ENCODE measurements at regions not wholly inside any gene's neighbourhood (a gene's known extent, or its start where the extent isn't known, plus 50 kb on each side); places are given as distances from the start of the nearest gene placed in this dataset.

DNA sequence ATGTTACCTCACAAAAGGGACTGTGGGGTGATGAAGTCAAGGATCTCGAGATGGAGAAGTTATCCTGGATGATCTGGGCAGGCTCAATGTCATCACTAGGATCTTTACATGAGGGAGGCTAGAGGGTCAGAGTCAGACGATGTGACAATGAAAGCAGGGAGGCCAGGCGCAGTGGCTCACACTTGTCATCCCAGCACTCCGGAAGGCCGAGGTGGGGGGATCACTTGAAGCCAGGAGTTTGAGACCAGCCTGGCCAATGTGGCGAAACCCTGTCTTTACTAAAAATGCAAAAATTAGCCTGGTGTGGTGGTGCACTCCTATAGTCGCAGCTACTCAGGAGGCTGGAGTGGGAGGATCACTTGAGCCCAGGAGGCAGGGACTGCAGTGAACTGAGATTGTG is 68.8 kb downstream of the TTLL2 start:
- no TSS peak for BruUV-seq (replicated peaks)
- H3K9me3 ChIP-seq (replicated peaks; ENCODE audit: control insufficient read depth, insufficient read depth, low read depth, low read length): no peaks in the 10 kb centered on the region
- DNase-seq (ENCODE audit: extremely low read depth in 1 of 4, low spot score in 3 of 4) (no peak), FAIRE-seq (no peak), ATAC-seq (no peak)
- no peak overlapping the region for H3K27ac ChIP-seq (ENCODE audit: extremely low read depth, low read depth, low read length)
- in situ Hi-C loops (cut with MboI) (no loop called here), intact Hi-C loops (cut with micrococcal nuclease) (no loop called here)
- CTCF ChIA-PET (ENCODE audit: low intra/inter-chr PET ratio): no interaction called here
- H4K20me1 ChIP-seq (replicated peaks; ENCODE audit: control insufficient read depth, insufficient read depth, low read length): 0 out of 2 replicates have a peak, but pooled peaks cover under 1% of the 10 kb centered on the region
- H3K4me3 ChIP-seq: no peak overlapping the region
- WGBS (ENCODE audit: insufficient coverage, low coverage, missing lambda C conversion rate): 3% methylated on average over 7 of the region's 7 CpGs
- H3K27me3 ChIP-seq (ENCODE audit: control insufficient read depth in 2 of 2, insufficient read depth in 2 of 2, low read length in 2 of 2): peaks cover 32 to 44% of the 10 kb centered on the region in 2 experiments
- H3K36me3 ChIP-seq (ENCODE audit: control insufficient read depth, insufficient read depth, low read length): no peaks in the 10 kb centered on the region
- H3K4me1 ChIP-seq (replicated peaks in 1 of 2; ENCODE audit: control insufficient read depth in 2 of 2, insufficient read depth in 2 of 2, low read length in 2 of 2): no peaks in the 10 kb centered on the region
- TF ChIP-seq TAF15 (IDR thresholded peaks at IDR 0.05; ENCODE audit: low read depth, low read length) (no peak), ZNF696 (CRISPR knock-in tag; conservative IDR thresholded peaks at IDR 0.05) (no peak), ATF1 (CRISPR knock-in tag; IDR thresholded peaks at IDR 0.05) (no peak), ATF1 (tag; IDR thresholded peaks at IDR 0.05) (no peak), SNIP1 (IDR thresholded peaks at IDR 0.05; ENCODE audit: low read depth) (no peak), SRSF9 (IDR thresholded peaks at IDR 0.05; ENCODE audit: borderline replicate concordance, low read depth, low read length) (no peak), ZNF354B (CRISPR knock-in tag; IDR thresholded peaks at IDR 0.05) (no peak), SMAD1 (IDR thresholded peaks at IDR 0.05; ENCODE audit: low read depth, low read length, partially characterized antibody) (no peak), HDAC1 (IDR thresholded peaks at IDR 0.05) (no peak), ZNF134 (CRISPR knock-in tag; conservative IDR thresholded peaks at IDR 0.05) (no peak), ZNF124 (CRISPR knock-in tag; IDR thresholded peaks at IDR 0.05) (no peak), ZFP30 (CRISPR knock-in tag; IDR thresholded peaks at IDR 0.05; ENCODE audit: borderline replicate concordance) (no peak)
- TF ChIP-seq, protein P1, sequence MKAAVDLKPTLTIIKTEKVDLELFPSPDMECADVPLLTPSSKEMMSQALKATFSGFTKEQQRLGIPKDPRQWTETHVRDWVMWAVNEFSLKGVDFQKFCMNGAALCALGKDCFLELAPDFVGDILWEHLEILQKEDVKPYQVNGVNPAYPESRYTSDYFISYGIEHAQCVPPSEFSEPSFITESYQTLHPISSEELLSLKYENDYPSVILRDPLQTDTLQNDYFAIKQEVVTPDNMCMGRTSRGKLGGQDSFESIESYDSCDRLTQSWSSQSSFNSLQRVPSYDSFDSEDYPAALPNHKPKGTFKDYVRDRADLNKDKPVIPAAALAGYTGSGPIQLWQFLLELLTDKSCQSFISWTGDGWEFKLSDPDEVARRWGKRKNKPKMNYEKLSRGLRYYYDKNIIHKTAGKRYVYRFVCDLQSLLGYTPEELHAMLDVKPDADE (conservative IDR thresholded peaks at IDR 0.05; ENCODE audit: control insufficient read depth, low read depth, low read length): no peak
- no peak overlapping the region for H3K4me2 ChIP-seq (ENCODE audit: insufficient read depth, low read length)
- no peak overlapping the region for H3K9ac ChIP-seq (ENCODE audit: insufficient read depth in 1 of 2, low read depth in 2 of 2, low read length in 2 of 2)
- POLR2A ChIA-PET: no interaction called here
- no peak overlapping the region for H2AFZ ChIP-seq (ENCODE audit: low read depth, low read length)
- H3K9me1 ChIP-seq (ENCODE audit: control insufficient read depth, insufficient read depth, low read length): peaks cover 3% of the 10 kb centered on the region
- no peaks in the 10 kb centered on the region for H3K79me2 ChIP-seq (ENCODE audit: control insufficient read depth, insufficient read depth, low read length)
